Muscle of leg (tissue), 3 donors: ENCODE measurements at regions not wholly inside any gene's neighbourhood (a gene's known extent, or its start where the extent isn't known, plus 50 kb on each side); places are given as distances from the start of the nearest gene placed in this dataset.
"Not testable (repeated sequence)": the region's sequence is repeated elsewhere in the genome, so short reads cannot be mapped to it uniquely, and the experiment has no call there.

Source experiments
- DNase-seq: peaks from one replicate; pipeline ENCODE4 v3.0.0; 2013
- H3K27ac ChIP-seq: one replicate; pipeline ENCODE4 v1.5.1; 2013; ENCODE audit warnings: mild to moderate bottlenecking, low read length, control low read depth
- H3K27me3 ChIP-seq: one replicate; pipeline ENCODE4 v1.6.1; 2013; ENCODE audit warnings: low read length; ENCODE audit not compliant: control insufficient read depth, insufficient read depth
- H3K36me3 ChIP-seq: one replicate; pipeline ENCODE4 v1.6.1; 2013; ENCODE audit warnings: low read length; ENCODE audit not compliant: control insufficient read depth, insufficient read depth
- H3K4me1 ChIP-seq: one replicate; pipeline ENCODE4 v1.6.1; 2013; ENCODE audit warnings: low read length; ENCODE audit not compliant: control insufficient read depth, insufficient read depth
- H3K4me3 ChIP-seq: one replicate; pipeline ENCODE4 v1.5.1; 2013; ENCODE audit warnings: low read length, control low read depth
- H3K9me3 ChIP-seq: replicated peaks from 2 replicates; pipeline ENCODE4 v1.6.1; 2013; ENCODE audit warnings: low read depth, low read length; ENCODE audit not compliant: control insufficient read depth
- WGBS: methylation state at CpG from one replicate; pipeline ENCODE4 v1.1.5; 2013; ENCODE audit warnings: missing lambda C conversion rate; ENCODE audit not compliant: insufficient coverage; 5-methylcytosine and 5-hydroxymethylcytosine counted together

GRCh38 chr18:1308686-1309085 is 404.0 kb downstream of the ADCYAP1 start:
- H3K36me3 ChIP-seq, result no peaks in the 10 kb centered on the region
- WGBS, result 100% methylated on average over 2 of the region's 5 CpGs
- no peaks in the 10 kb centered on the region for H3K4me1 ChIP-seq
- H3K27me3 ChIP-seq, result no peaks in the 10 kb centered on the region
- DNase-seq, result no peak
- no peak overlapping the region for H3K4me3 ChIP-seq
- no peaks in the 10 kb centered on the region for H3K9me3 ChIP-seq
- no peak overlapping the region for H3K27ac ChIP-seq

GRCh38 chr18:1311376-1311775 is 406.7 kb downstream of the ADCYAP1 start:
- Histone ChIP-seq H3K9me3 (no peaks in the 10 kb centered on the region), H3K36me3 (no peaks in the 10 kb centered on the region), H3K4me1 (no peaks in the 10 kb centered on the region), H3K27ac (no peak overlapping the region), H3K4me3 (no peak overlapping the region), H3K27me3 (no peaks in the 10 kb centered on the region)
- no CpG with 5 or more reads among the region's 2 CpGs for WGBS
- DNase-seq, result no peak

- not testable (repeated sequence) for H3K4me3 ChIP-seq, H3K27ac ChIP-seq, H3K4me1 ChIP-seq, H3K36me3 ChIP-seq, H3K9me3 ChIP-seq, H3K27me3 ChIP-seq, DNase-seq
- 84% methylated on average over 3 of the region's 11 CpGs for WGBS
Measured at GRCh38 chr18:1335345-1335744, 430.7 kb downstream of the ADCYAP1 start.

- Histone ChIP-seq H3K4me3 (no peak overlapping the region), H3K4me1 (no peaks in the 10 kb centered on the region), H3K27ac (no peak overlapping the region), H3K9me3 (no peaks in the 10 kb centered on the region), H3K36me3 (no peaks in the 10 kb centered on the region), H3K27me3 (no peaks in the 10 kb centered on the region)
- DNase-seq, result peak; percentile 42
- no CpG with 5 or more reads among the region's 4 CpGs for WGBS
Measured at GRCh38 chr18:1350931-1351450, 446.3 kb downstream of the ADCYAP1 start.

DNA sequence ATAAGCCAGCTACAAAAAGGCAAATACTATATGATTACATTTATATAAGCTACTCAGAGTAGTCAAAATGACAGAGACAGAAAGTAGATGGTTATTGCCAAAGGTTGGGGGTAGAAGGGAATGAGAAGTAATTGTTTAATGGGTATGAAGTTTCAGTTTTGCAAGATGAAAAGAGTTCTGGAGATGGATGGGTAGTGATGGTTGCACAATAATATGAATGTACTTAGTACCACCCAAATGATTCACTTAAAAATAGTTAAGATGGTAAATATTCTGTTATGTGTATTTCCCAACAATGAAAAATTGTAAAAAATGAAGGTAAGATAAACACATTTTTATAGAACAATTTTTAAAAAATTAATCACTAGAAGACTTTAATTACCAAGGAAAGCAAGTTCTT is 448.4 kb downstream of the ADCYAP1 start:
- no peaks in the 10 kb centered on the region for H3K9me3 ChIP-seq
- no peaks in the 10 kb centered on the region for H3K27me3 ChIP-seq
- DNase-seq, result no peak
- H3K36me3 ChIP-seq, result no peaks in the 10 kb centered on the region
- H3K27ac ChIP-seq, result no peak overlapping the region
- no peak overlapping the region for H3K4me3 ChIP-seq
- H3K4me1 ChIP-seq, result no peaks in the 10 kb centered on the region

- Histone ChIP-seq H3K27ac (no peak overlapping the region), H3K36me3 (no peaks in the 10 kb centered on the region), H3K9me3 (no peaks in the 10 kb centered on the region), H3K4me1 (no peaks in the 10 kb centered on the region), H3K27me3 (no peaks in the 10 kb centered on the region), H3K4me3 (no peak overlapping the region)
- 57% methylated on average over 1 of the region's 2 CpGs for WGBS
- no peak for DNase-seq
Measured at GRCh38 chr18:1357724-1358123, 453.1 kb downstream of the ADCYAP1 start.

- H3K27ac ChIP-seq, result no peak overlapping the region
- H3K9me3 ChIP-seq, result no peaks in the 10 kb centered on the region
- no peaks in the 10 kb centered on the region for H3K4me1 ChIP-seq
- WGBS, result 29% methylated on average over 1 of the region's 3 CpGs
- no peaks in the 10 kb centered on the region for H3K27me3 ChIP-seq
- H3K4me3 ChIP-seq, result no peak overlapping the region
- no peak for DNase-seq
- H3K36me3 ChIP-seq, result no peaks in the 10 kb centered on the region
Measured at GRCh38 chr18:1361936-1362335, 457.3 kb downstream of the ADCYAP1 start.

DNA sequence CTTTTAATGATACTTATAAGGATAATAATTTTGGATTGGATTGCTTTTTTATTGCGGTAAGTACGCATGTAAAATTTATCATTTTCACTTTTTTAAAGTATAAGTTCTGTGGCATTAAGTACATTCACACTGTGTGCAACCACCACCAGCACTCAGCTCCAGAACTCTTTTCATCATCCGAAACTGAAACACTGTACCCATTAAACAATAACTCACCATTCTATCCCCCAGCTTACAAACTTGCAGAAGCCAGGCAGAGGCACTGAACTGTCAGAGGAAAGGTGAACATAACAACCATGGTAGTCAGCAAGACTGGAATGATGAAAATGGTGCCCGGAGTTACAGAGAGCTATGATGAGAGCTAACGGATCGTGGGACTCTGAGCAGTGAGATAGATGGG is 465.9 kb downstream of the ADCYAP1 start:
- no peaks in the 10 kb centered on the region for H3K27me3 ChIP-seq
- H3K9me3 ChIP-seq, result no peaks in the 10 kb centered on the region
- H3K4me3 ChIP-seq, result no peak overlapping the region
- DNase-seq, result no peak
- H3K4me1 ChIP-seq, result no peaks in the 10 kb centered on the region
- no peaks in the 10 kb centered on the region for H3K36me3 ChIP-seq
- WGBS, result no CpG with 5 or more reads among the region's 6 CpGs
- H3K27ac ChIP-seq, result no peak overlapping the region

DNA sequence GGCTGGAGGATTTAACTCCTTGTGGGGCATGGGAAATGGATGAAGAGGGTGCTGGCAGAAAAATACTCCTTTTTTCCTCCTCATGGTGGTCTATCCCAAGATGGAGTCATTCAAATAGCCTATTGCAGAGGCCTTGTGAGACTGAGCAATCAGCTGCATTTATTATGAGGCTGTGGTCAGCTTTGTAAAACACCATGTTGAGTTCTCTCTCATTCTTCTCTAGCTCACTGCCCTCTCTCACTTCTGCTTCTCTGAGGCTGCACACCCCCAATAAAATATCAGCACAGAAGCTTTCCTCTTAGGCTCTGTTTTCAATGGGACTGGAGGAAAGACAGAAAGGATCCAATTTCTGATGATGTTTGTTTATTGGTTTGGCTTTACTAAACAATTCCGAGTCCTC is 467.1 kb downstream of the ADCYAP1 start:
- no peak for DNase-seq
- WGBS, result no CpG with 5 or more reads among the region's 1 CpG
- Histone ChIP-seq H3K36me3 (no peaks in the 10 kb centered on the region), H3K27me3 (no peaks in the 10 kb centered on the region), H3K4me3 (no peak overlapping the region), H3K27ac (no peak overlapping the region), H3K9me3 (no peaks in the 10 kb centered on the region), H3K4me1 (no peaks in the 10 kb centered on the region)

DNA sequence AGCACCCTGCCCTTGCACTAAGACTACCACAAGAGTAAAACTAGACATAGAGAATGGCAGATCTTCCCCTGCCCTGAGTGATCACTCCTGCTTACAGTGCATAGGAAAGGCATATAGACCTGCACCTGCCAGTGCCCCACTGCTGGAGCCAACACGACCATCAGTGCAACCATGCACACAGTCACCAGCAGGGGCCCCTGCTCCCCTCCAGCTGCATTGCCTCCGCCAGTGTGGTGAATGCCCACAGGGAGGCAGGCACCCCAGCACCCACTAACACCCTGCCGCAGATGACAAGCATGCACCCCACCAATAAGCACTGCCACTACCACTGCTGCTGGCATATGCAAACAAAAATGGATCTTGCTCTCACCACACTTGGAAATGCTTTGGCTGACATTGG is 478.8 kb downstream of the ADCYAP1 start:
- Histone ChIP-seq H3K36me3 (no peaks in the 10 kb centered on the region), H3K4me1 (no peaks in the 10 kb centered on the region), H3K4me3 (no peak overlapping the region), H3K27ac (no peak overlapping the region), H3K27me3 (no peaks in the 10 kb centered on the region), H3K9me3 (peaks cover 5% of the 10 kb centered on the region)
- DNase-seq, result no peak
- WGBS, result 92% methylated on average over 2 of the region's 3 CpGs

- H3K4me3 ChIP-seq, DNase-seq, H3K27ac ChIP-seq, H3K4me1 ChIP-seq, H3K27me3 ChIP-seq, H3K36me3 ChIP-seq, H3K9me3 ChIP-seq: not testable (repeated sequence)
Measured at GRCh38 chr18:1388468-1388867, 483.8 kb downstream of the ADCYAP1 start.
